GM12873 (cell line): ENCODE measurements at regions not wholly inside any gene's neighbourhood (a gene's known extent, or its start where the extent isn't known, plus 50 kb on each side); places are given as distances from the start of the nearest gene placed in this dataset.

ENCODE experiments used
- CTCF ChIP-seq: IDR thresholded peaks from 2 replicates; pipeline ENCODE4 v1.5.1; 2012; ENCODE audit warnings: low read depth, mild to moderate bottlenecking, moderate library complexity, low read length, control low read depth; ENCODE audit not compliant: insufficient read depth; ENCODE audit errors: missing control alignments

DNA sequence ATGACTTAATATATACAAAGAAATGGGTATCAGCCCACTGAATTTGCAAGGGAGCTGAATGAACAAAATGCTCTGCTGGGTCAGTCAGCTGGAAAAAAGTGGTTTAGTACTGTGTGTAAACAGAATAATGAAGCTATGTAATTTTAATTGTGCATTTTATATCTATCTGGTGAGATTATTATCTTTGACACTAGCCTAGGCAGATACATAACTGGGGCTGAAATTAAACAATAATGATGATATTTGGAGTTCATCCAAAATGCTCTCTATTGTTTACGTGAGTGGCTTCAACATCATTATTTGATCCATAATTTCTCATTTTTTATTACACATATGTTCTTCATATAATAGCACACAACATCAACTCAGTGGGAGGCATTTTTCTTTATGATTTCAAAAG is 208.5 kb upstream of the SNX7 start:
- TF ChIP-seq CTCF: no peak

- TF ChIP-seq CTCF: no peak
These were observed 209.4 kb upstream of the SNX7 start for GRCh38 chr1:98452162-98452561.

DNA sequence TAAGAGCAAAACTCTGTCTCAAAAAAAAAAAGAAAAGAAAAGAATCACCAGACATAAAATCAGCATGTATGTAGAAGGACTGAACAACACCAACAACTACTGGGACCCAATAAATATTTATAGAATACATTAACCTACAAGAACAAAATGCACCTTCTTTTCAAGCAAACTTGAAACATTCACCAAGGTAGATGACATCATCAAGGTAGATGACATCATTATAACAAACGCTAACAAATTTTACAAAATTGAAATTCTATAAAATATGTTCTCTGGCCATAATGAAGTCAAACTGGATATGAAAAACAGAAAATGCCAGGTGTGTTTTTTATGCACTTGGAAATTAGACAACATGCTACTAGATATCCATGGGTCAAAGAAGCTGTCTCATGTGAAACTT is 220.2 kb upstream of the SNX7 start:
- TF ChIP-seq CTCF: no peak

DNA sequence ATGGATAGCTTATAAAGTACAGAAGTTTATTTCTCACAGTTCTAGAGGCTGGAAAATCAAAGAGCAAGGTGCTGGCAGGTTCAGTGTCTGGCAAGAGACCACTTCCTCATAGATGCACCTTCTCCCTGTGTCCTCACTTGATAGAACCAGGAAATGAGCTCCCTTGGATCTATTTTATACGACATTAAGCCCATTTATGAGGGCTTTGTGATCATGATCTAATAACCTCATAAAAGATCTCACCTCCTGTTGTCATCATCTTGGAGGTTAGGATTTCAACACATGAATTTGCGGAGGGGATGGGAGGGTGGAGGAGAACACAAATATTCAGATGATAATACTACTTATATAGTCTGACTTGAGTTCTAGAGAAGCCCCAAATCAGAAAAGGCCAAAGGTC is 222.1 kb upstream of the SNX7 start:
- no peak for TF ChIP-seq CTCF

DNA sequence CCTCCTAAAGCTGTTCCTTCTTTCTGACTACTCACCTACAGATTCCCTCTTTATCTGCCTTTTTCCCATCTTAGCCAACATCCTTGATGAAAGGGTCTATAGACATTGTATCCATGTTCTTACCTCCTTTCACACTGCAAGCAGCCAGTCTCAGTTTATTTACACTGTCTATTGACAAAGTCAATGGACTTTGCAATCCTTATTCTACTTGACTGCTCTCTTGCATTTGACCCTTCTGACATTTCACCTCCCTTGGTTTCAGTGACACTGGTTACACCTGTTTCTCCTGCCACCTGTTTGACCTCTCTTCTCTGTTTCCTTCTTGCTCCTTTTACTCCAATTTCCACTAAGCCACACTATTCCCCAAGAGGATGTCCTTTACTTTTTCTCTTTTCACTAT is 224.0 kb upstream of the SNX7 start:
- TF ChIP-seq CTCF: no peak

DNA sequence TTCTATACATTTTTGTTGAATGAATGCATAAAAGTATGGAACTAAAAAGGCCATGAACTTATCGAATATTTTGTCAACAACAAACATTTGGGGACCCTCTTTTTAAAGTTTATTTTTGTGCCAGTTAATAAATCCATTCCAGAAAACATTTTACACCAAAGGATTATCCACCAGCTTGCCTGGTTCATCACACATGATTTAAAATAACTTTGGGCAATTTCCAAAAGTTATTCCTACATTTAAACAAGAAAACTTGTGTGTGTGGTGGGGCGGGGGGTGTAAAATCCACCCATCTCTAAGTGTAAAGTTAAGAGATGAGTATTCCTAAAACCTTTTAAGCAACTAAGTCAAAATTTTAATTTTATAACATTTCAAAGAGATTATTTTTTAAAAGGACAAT is 224.5 kb upstream of the SNX7 start:
- TF ChIP-seq CTCF: no peak

- no peak for TF ChIP-seq CTCF
These were observed 231.5 kb upstream of the SNX7 start for GRCh38 chr1:98429965-98430443.

GRCh38 chr1:98428864-98429263 is 232.7 kb upstream of the SNX7 start:
- no peak for TF ChIP-seq CTCF
